Epithelial cell of proximal tubule (primary cell): ENCODE measurements at regions not wholly inside any gene's neighbourhood (a gene's known extent, or its start where the extent isn't known, plus 50 kb on each side); places are given as distances from the start of the nearest gene placed in this dataset.

Experiments
- DNase-seq: peaks from one replicate; pipeline ENCODE4 v3.0.0-alpha.2; 2011; ENCODE audit warnings: low read depth
- H3K4me3 ChIP-seq: 2 replicates; pipeline ENCODE4 v1.5.1; 2011; ENCODE audit warnings: low read depth, mild to moderate bottlenecking, low read length
- CTCF ChIP-seq: conservative IDR thresholded peaks from 2 replicates; pipeline ENCODE4 v1.5.1; 2012; ENCODE audit warnings: low read depth, mild to moderate bottlenecking, low read length

GRCh38 chr12:123095078-123095881 is 55.6 kb downstream of the PITPNM2 start:
- DNase-seq, result no peak
- no peak overlapping the region for H3K4me3 ChIP-seq

GRCh38 chr12:123094349-123095077 is 56.4 kb downstream of the PITPNM2 start:
- no peak for DNase-seq
- TF ChIP-seq CTCF, result no peak
- no peak overlapping the region for H3K4me3 ChIP-seq

More at GRCh38 chr12:123095078-123095881, 55.6 kb downstream of the PITPNM2 start:
- TF ChIP-seq CTCF, result no peak

- no peak for DNase-seq
- H3K4me3 ChIP-seq, result no peak overlapping the region
- TF ChIP-seq CTCF, result no peak
Measured at GRCh38 chr12:123092866-123093265, 58.0 kb downstream of the PITPNM2 start.

- no peak for TF ChIP-seq CTCF
- no peak for DNase-seq
- H3K4me3 ChIP-seq, result no peak overlapping the region
Measured at GRCh38 chr12:123091230-123092150, 59.4 kb downstream of the PITPNM2 start.

GRCh38 chr12:123089631-123090353 is 61.1 kb downstream of the PITPNM2 start:
- no peak overlapping the region for H3K4me3 ChIP-seq
- DNase-seq, result peak; percentile 85
- TF ChIP-seq CTCF, result no peak

- TF ChIP-seq CTCF, result no peak
- no peak for DNase-seq
- no peak overlapping the region for H3K4me3 ChIP-seq
Measured at GRCh38 chr12:123089140-123089539, 61.8 kb downstream of the PITPNM2 start.
